ENCODE measurements at regions not wholly inside any gene's neighbourhood (a gene's known extent, or its start where the extent isn't known, plus 50 kb on each side); places are given as distances from the start of the nearest gene placed in this dataset.
"Not testable (repeated sequence)": the region's sequence is repeated elsewhere in the genome, so short reads cannot be mapped to it uniquely, and the experiment has no call there.

DNA sequence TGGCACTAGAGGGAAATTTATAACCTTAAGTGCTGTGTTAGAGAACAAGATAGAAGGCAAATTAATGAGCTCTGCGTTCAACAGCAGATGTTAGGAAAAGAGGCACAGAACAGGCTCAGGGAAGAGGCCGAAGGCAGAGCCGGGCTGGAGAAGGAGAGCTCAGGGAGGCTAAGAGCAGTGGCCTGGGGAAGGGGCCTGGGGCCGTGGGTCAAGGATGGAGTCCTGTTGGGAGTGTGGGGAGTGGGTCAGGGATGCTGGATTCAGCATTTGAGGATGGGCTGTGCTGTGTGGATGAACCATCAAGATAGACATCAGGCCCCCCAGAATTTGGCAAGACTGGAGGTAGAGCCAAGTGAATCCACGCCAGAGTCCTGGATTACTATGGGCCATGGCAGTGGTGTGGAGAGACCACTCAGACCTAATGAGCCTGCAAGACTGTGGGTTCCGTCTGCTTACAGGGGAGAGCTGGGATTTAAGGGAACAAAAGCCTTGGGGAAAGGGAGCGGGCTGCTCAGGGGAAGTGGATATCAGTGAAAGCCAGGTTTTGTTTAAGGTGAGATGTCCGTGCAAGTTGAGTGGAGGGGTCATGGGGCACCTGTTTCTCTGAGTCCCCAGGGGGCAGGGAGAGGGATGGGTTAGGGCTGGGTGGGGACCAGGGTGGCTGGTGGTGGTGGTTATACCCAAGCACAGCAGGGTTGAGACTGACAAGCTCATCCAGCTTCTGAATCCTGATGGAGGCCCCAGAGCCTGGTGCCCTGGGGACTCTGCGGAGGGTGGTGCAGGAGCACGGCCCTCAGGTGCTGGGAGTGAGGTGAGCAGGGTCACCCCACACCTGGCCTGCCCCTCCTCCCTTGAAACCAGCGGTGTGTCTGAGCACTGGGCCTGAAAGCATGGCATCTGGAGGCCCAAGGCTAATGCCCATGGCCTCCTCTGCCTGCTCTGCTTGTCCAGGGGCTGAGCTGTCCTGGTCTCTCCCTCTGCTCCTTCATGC, 101.7 kb downstream of the BMS1 start:
- no peak for FAIRE-seq

DNA sequence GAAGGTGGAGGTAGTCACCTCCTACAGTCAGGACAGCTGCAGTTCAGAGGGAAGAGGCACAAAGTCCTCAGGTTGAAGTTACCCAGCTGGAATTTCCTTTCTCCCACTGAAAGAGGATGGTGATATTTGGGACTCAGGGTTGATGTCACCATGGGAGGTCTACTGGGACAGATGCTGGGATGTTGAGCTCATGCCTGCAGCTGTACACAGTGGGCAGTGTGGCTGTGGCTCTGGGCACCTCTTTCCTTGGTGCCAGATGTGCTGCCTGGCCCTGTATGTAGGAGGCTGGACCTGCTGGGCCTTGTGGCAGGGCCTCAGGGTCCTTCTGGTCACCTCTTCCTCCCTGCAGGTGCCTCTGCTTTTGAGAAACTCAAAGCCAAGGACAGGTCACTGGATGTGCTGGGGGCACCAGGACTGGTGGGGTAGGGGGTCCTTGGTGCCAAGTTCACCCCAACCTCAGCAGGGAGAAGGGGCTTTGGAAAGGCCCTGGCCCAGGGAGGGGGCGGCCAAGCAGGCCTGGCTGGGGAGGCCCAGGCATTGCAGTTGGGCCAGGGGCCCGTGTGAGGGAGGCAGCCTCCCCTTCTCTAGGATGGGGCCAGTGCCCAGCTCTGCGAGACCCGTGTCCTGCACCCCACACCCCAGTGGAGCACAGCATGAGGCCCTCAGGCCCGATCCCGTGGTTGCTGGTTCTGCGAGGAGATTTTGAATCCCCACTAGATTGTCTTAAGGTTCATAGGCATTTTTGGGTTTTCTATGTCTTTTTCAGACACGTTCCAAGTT, 103.1 kb downstream of the BMS1 start:
- FAIRE-seq: no peak

DNA sequence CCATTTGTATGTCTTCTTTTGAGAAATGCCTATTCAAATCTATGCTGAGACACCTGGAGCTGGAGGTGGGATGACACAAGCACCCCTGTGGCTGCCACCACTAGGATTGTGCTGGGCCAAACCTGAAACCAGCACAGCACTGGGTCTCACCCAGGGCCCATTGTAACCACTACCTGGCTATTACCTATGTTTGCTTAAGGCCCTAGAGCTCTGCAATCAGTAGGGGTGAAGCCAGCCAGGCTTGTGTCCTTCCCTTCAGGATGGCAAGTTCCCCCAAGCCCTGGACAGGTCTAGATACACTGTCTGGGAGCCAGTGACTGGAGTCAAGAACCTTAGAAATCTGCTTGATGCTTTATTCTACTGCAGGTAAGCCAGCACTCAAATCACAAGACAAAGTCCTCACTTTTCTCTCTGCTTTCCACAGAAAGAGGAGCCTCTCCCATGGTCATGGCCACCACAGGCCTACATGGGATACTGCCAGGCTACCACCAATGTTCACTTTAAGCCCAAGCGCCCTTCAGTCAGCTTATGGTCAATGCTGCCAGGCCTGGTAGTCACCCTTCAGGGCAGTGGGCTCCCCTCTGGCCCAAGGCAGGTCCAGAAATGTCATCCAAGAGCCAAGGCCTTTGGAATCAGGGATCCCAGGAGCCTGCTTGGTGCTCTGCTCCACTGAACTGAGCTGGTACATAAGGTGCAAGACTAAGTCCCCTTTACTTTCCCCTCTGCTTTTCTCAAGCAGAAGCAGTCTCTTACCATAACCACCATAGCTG, 105.3 kb downstream of the BMS1 start:
- no peak for FAIRE-seq

DNA sequence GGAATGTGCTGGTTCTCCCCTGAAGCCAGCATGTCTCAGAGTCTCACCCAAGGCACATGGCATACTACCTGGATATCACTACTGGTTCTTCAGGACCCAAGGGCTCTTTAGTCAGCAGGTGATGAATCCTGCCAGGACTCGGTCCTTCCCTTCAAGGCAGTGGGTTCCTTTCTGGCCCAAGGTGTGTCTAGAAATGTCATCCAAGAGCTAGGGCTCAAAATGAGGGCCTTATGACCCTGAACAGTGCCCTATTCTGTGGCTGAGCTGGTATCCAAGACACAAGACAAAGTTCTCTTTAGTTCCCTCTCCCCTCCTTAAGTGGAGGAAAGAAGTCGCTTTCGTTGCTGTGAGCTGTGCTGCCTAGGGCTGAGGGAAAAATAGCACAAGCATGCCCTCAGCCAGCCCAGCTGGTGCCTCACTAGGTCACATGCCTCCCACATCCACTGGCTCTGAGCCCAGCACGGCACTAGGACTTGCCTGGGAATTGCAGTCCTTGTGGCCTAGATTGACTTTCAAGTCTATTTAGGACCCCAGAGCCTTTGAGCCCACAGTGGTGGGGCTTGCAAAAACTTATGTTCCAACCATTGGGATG, 106.0 kb downstream of the BMS1 start:
- no peak for FAIRE-seq

DNA sequence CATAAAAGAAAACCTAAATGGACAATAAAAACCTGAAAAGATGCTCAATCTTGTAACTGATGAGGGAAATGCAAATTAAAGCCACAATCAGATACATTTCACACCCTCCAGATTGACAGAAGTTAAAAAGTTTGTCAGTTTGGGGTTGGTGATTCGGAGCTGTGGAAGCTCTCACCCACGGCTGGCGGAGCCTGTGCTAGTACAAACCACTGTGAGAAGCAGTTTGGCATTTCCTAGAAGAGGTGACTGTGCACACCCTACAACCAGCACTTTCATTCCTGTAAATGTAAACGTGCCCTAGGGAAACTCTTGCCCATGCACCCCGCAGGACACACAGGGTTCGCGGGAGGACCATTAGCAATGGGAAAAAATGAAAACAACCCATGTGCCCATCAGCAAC, 114.1 kb downstream of the BMS1 start:
- no peak for FAIRE-seq

DNA sequence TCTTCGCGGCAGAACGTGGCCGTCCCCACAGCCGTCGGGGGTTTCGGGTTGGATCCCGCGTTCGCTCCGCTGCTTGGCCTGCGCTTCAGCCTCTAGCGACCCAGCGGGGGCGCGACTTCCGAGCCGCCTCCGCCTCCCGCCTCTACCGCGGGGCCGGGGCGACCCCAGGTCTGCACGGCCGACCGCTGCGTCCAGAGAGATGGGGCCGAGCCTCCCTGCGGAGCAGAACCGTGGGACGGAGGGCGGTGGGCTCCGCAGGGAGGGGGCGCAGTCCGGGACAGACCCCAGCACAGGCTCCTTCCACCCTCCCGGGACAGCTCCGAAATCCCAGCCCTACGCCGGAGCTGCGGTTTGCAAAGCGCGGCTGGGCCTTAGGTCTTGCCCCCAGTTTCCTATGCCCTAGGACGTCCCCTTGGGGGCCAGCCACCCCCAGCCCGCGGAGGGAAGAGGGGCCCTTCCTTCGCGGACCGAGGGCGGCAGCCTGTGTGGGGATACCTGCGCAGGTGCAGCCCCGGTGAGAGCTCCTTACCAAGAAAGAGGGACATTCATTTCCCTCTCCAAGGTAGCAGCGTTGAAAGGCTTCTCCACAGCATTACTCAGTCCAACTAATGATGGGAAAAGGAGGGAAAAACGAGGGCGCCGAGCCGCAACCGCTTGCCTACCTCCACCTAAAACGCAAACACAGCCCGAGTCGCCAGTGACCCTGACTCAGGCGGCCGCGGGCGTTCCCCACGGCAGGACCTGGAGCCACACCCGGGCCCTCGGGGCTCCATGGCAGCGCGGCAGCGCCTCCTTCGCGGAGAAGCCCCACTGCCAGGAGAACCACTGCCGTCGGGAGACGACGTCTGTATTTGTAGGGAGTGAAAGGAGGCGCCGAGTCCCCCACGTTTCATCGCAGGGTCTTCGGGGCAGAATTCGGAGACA, 115.7 kb downstream of the BMS1 start:
- FAIRE-seq: no peak

DNA sequence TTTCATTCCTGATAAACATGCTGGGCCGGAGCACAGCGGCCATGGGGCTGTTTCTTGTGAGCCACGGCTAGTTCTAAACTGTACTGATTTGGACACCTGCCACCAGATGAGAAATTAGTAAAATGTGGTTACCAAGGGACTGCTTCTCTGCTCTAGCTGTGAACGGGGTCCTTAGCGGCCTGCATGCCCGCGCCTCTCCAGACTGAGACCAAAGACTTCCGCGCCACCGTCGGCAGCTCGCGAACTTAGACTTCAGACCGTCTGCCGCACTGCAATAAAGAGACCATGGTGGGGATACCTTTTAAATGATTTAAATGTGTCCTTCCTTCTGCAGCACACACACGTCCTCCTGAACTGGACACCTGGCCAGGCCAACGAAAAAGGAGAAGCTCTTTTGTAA, 116.4 kb downstream of the BMS1 start:
- FAIRE-seq: no peak

DNA sequence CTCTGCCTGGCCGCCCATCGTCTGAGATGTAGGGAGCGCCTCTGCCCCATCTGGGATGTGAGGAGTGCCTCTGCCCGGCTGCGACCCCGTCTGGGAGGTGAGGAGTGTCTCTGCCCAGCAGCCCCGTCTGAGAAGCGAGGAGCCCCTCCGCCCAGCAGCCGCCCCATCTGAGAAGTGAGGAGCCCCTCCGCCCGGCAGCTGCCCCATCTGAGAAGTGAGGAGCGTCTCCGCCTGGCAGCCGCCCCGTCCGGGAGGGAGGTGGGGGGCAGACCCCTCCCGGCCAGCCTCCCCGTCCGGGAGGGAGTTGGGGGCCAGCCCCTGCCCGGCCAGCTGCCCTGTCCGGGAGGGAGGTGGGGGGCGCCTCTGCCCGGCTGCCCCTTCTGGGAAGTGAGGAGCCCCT, 117.8 kb downstream of the BMS1 start:
- FAIRE-seq: not testable (repeated sequence)

DNA sequence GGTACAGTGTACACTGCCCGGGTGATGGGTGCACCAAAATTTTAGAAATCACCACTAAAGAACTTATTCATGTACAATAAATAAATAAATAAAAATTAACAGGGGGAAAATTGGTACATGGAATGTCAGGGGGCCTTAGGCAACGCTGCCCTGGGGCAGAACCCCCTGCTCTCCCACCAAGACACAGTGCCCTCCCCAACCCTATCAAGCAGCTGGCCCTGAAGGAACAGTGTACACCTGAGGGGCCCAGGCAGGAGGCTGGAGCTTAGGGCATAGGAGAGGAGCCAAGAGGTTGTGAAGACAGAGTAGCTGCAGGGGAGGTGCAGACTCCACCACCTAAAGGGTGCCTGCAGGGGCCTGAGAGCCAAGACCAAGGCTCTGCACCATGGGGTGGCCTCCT, 128.8 kb downstream of the BMS1 start:
- FAIRE-seq: no peak

DNA sequence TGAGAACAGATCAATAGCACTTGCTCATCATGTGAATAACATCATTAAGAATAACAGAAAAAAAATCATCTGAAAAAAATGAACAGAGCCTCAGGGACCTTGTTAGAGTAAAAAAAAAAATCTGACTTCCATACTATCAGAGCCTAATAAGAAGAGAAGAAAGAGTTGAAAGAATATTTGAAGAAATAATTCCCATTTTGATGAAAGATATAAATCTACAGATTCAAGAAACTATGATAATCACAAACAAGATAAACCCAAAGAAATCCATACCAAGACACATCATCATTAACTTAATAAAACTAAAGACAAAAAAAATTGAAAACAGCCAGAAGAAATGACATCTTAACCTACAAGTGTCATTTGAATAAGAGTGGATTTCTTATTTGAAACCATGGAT, 134.4 kb downstream of the BMS1 start:
- FAIRE-seq: no peak

DNA sequence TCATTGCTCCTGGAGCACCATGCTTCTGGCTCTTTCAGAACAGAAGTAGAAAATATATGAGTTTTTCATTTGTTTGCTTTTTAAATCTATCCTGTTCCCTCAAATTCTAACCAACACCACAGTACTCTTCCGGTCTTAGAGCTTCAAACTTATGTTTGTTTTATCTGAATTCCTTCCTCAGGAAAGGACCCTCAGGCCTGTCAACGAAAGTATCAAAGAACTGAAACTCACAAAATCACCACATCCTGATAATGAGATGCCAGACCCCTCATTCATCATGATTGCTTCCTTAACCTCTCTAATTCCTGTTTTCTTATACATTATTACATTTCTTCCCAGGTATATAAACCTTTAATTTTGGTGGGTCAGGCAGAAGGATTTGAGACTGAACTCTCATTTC, 135.2 kb downstream of the BMS1 start:
- no peak for FAIRE-seq

DNA sequence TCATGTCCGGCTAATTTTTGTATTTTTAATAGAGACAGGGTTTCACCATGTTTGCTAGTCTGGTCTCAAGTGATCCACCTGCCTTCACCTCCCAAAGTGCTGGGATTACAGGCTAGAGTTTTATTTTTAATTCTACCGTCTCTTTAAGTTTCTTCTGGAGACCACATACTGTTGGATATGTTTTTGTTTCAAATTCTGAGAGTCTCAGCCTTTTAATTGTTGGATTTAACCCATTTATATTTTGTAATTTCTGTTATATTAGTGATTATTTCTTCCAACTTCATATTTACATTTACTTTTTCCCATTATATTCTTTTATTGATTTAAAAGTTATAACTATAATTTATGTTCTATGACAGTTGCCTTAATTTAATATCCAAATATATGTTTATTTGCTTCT, 139.4 kb downstream of the BMS1 start:
- FAIRE-seq: no peak

DNA sequence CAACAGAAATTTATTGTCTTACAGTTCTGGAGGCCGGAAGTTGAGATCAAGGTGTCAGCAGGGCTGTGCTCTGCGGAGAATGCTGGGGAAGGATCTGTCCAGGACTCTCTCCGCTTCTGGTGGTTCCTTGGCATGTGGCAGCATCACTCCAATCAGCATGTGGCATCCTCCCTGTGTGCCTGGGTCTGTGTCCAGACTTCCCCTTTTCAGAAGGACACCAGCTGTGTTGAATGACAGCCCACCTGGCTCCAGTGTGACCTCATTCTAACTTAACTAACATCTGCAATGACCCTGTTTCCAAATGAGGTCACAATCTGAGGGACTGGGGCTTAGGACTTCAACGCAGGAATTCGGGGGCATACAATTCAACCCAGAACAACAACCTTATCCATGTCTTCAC, 141.9 kb downstream of the BMS1 start:
- no peak for FAIRE-seq

DNA sequence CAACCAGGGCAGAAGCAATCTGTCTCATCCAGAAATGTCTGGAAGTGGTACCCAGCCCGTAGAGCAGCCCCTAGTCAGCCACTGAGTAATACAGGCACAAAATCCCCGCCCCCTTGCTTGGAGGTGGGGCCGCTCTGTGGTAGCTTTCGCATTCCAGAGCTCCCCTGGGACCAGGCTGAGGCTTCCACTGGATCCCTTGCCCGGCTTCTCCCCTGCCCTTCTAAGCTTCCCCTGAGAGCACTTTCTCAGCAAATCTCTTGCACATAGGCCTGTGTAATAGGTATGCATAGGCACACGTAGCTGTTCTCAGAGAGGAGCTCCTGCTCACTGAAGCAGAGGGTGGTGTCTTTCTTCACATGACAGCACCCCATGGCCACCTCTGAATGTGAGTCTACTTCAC, 144.2 kb downstream of the BMS1 start:
- no peak for FAIRE-seq

DNA sequence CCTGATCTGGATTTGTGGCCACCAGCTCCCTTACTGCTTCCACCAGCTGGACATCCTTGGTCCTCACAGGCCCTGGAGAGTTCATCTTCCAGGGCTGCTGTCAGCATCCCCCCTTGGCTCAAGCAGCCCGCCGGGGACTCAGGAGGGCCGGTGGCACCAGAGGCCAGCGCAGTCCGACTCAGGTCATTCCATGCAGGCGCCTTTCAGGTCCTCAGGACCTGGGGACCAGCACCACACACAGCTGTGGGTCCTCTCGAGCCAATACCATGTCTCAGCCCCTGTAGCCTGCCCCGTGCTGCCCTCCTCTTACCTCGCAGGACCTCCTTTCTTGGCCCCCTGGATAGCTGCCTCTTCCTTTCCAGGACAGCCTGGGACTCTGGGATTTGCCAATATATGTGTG, 145.5 kb downstream of the BMS1 start:
- FAIRE-seq: no peak

DNA sequence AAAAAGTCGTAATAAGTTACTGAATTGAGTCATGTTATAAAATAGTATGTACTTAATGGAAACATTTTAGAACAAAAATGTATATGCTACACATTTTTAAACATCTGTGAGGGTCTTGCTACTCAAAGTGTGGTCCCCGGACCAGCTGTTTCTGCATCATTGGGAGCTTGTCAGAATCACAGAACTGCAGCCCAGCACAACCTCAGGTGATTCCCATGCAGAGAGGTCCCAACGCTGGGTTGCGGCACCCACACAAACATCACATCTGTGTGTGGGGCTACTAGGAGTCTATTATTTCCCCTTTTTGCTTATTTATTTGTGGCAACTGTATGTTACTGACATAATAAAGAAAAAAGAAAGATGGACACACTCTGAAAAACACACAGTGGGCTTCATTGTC, 146.6 kb downstream of the BMS1 start:
- FAIRE-seq: no peak

DNA sequence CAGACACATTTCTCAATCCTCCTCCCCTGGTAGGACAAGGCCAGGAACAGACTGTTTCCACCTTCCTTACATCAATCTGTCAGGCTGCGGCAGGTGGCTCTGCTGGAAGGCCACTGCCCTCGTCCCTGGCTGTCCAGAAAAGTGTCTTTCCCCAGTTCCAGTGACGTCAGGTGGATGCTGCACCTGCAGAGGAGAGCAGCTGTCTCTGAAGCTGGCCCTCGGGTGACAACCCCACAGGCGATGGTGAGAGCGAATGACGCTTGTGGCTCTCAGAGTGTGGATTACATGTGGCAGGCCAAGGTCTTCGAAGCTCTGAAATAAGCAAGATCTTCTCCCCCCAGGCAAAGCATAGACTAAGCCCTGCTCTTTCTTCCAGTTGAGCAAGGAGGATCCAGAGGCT, 146.9 kb upstream of the RET start:
- FAIRE-seq: no peak

DNA sequence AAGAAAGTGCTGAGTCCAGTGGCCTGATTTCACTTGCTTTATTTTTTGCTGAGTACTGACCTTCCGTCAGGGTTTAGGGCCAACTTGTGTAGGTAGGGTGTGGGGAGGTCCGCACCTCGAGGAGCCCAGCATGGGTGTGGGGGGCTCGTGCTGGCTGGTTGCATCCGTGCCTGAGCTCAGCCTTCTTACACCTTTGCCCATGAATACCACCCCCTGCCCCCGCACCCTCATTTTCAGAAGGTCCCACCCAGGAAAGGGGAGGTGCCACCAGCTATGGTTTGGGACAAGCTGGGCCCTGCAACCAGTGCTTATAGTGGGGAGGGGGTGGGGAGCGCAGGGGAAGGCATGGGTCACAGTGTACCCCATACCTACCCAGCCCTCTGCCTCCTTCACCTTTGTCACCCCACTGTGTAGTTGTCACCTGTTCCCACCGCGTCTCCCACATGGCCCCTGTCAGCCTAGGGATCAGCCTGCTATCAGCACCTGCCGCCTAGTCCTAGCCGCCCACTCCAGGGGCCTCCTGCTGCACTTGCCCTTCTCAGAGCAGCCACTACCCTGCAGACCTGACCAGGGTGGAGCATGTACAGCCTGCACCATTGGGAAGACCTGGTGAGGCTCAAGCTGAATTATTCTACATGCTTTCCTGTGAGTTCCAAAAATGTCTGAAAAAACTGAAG, 146.2 kb upstream of the RET start:
- no peak for FAIRE-seq

DNA sequence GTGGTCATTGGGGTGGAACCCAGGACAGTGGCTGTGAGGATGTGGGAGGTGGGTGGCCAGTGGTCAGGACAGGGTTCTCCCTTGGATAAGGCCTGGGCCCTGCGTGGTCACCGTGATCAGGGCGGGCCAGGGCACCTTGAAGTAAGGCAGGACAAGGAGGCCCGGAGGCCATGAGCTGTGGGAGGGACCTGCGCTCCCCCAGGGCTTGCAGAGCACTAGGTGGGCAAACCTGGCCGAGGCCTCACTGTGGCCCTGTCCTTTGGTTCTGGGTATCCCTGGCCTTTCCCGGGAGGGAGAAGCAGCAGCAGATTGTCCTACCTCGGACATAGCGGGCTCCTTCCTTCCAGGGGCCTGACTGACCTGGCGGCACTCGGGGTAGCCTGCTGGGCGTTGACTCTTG, 144.8 kb upstream of the RET start:
- no peak for FAIRE-seq

DNA sequence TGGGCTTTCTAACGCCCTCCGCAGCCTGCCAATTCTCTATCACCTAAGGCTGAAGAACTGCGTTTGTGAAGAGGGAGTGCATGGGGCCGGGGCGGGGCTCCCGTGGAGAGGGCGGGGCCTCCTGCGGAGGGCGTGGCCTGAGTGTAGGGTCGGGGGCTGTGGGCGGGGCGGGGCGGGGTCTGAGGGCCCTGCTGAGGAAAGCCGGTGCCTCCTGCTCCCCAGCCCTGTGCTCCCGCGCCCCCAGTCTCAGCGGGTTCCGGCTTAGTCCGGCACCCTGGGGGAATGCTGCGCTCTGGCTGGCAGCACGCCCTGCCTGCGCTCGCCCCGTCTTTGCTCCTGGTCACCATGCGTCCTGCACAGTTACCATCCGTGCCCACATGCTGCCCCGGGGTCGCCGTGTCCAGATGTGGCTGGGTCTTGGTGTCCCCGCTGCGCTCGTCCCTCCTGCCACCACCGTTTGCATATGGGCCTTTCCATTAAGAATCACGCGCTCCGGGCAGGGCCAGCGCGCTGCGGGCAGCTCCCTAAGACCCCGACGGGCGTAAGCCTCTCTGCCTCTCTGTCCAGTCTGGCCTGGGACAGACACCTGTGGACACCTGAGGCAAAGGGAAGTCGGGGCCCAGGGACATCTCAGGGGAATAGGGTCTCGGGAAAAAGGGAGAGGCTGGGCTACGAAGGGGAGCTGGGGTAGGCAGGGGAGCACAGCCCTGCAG, 144.0 kb upstream of the RET start:
- FAIRE-seq: no peak
